ENCODE measurements at regions not wholly inside any gene's neighbourhood (a gene's known extent, or its start where the extent isn't known, plus 50 kb on each side); places are given as distances from the start of the nearest gene placed in this dataset.

GRCh38 chr12:63397807-63398206 lies 246.8 kb upstream of the AVPR1A start:
- no peak for TF ChIP-seq CTCF (IDR thresholded peaks at IDR 0.05)
- no peak for TF ChIP-seq POLR2A (IDR thresholded peaks at IDR 0.05)
- no peak for TF ChIP-seq EP300 (IDR thresholded peaks at IDR 0.05; ENCODE audit: low read depth)

Measured in transverse colon (tissue), 3 donors.